AG10803 (cell line): ENCODE measurements at regions not wholly inside any gene's neighbourhood (a gene's known extent, or its start where the extent isn't known, plus 50 kb on each side); places are given as distances from the start of the nearest gene placed in this dataset.

Experiments
- DNase-seq: peaks from one replicate; pipeline ENCODE4 v3.0.0; 2010; ENCODE audit warnings: low read depth
- H3K4me3 ChIP-seq: 2 replicates; pipeline ENCODE4 v1.5.1; 2011; ENCODE audit warnings: mild to moderate bottlenecking, low read length, control low read depth
- TF ChIP-seq, protein P1 (sequence below): conservative IDR thresholded peaks from 2 replicates; pipeline ENCODE4 v1.5.1; 2011; ENCODE audit warnings: mild to moderate bottlenecking, low read length, control low read depth, inconsistent platforms

DNA sequence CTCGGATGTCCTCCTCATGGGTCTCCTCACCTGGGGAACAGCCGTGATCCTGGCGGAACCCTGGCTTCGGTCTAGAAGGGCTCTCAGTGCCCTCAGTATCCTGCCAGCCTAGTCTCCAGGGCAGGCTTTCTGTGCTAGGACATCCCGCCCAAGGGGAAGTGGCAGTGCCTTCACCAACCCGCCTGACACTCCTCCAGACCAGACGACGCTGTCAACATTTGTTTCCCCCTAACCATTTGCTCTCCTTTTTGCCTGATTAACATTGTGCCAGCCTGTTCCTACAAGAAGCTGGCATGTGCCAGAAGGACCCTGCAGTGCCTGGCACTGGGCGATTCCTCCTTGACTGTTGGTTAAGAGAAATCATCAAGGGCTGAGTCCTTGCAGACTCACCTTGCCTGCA lies 358.9 kb upstream of the IRX2 start:
- DNase-seq: no peak
- H3K4me3 ChIP-seq: no peak overlapping the region
- TF ChIP-seq, protein P1, sequence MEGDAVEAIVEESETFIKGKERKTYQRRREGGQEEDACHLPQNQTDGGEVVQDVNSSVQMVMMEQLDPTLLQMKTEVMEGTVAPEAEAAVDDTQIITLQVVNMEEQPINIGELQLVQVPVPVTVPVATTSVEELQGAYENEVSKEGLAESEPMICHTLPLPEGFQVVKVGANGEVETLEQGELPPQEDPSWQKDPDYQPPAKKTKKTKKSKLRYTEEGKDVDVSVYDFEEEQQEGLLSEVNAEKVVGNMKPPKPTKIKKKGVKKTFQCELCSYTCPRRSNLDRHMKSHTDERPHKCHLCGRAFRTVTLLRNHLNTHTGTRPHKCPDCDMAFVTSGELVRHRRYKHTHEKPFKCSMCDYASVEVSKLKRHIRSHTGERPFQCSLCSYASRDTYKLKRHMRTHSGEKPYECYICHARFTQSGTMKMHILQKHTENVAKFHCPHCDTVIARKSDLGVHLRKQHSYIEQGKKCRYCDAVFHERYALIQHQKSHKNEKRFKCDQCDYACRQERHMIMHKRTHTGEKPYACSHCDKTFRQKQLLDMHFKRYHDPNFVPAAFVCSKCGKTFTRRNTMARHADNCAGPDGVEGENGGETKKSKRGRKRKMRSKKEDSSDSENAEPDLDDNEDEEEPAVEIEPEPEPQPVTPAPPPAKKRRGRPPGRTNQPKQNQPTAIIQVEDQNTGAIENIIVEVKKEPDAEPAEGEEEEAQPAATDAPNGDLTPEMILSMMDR: no peak

DNA sequence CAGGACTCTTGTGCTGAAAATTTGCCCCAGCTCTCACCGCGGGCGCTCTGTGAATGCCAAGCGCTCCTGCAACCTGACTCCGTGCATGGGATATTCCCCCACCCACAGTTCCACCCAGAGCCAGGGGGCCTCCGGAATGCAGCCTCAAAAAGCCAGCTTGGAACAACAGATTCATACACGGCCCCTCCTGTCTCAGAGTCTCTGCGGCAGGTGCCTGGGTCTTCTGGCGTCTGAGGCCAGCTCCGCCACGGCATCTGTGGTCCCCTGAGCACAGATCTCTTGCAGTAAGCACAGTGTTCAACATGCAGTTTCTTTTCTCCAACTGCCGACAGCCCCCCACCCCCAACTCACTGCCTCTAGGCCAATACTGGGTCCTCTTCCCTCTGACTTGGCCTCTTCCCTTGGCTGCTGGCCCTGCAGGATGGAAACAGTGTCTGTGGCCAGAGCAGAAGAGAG lies 355.7 kb upstream of the IRX2 start:
- H3K4me3 ChIP-seq: no peak overlapping the region
- no peak for DNase-seq

DNA sequence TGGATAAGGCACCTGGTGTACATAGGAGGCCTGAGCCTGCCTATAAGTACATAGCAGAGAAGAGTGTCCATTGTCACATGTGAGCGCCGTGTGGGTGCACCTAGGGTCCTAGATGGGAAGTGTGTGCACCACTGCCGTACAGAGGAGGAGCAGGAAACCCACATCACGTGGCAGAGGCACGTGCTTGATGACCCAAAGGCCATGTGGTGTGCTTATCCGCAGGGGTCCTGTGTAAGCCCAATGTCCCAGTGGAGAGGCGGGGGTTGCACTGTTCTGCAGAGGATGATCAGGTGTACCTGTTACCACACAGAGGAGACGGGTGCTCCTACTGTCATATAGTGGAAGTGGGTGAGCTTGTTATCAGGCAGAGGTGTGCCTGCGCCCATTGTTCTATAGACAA lies 354.1 kb upstream of the IRX2 start:
- TF ChIP-seq, protein P1: no peak
- H3K4me3 ChIP-seq: no peak overlapping the region
- no peak for DNase-seq

More for the DNA sequence above, 355.7 kb upstream of the IRX2 start:
- TF ChIP-seq, protein P1: no peak

DNA sequence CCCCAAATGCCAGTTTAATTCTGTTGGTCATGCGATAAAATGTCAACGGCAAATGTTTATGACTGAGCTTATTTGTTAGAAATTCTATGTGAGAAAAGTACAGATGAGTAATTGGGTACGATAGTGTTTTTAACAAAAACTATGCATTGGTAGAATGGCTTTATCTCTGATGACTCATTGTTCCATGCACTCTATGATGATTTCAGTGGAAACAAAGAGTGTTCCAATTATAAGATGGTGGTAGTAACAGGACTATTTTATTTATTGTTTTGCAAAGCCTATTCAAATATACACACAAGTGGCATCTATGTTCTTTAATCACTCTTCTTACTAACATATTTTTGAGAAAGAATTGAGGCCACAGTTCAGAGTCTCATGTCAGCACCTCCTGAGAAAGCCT lies 353.7 kb upstream of the IRX2 start:
- H3K4me3 ChIP-seq: no peak overlapping the region
- no peak for DNase-seq

DNA sequence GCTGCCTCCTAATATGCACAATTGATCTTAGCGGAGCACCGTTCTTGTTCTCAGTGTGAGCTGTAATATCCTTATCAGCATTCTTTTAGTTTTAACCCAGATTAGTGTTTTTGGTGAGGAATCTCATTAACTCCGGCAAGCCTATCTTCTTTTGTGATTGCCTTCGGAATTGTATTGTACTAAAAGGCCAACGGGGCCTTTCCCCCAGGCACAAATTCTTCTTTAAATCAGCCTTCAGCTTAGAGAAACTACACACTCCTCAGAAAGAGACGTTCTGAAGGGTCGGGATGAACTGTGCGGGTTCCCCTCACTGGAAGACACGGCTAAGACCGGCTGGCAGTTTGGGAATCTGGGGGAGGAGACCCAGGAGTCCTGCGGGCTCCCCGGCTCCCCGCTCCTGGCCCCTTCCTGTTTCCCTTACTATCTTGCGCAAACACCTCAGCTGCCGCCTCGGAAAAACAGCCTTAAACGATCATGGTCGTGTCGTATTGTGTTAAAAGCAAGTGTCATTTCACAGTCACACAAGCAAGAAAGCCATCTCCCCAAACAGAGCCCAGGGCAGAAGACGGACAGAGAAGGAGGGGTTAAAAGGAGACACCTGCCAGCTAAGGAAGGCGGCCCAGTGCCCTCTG lies 353.1 kb upstream of the IRX2 start:
- DNase-seq: no peak
- H3K4me3 ChIP-seq: no peak overlapping the region
- TF ChIP-seq, protein P1: no peak

More for the DNA sequence above, 353.7 kb upstream of the IRX2 start:
- TF ChIP-seq, protein P1: no peak

DNA sequence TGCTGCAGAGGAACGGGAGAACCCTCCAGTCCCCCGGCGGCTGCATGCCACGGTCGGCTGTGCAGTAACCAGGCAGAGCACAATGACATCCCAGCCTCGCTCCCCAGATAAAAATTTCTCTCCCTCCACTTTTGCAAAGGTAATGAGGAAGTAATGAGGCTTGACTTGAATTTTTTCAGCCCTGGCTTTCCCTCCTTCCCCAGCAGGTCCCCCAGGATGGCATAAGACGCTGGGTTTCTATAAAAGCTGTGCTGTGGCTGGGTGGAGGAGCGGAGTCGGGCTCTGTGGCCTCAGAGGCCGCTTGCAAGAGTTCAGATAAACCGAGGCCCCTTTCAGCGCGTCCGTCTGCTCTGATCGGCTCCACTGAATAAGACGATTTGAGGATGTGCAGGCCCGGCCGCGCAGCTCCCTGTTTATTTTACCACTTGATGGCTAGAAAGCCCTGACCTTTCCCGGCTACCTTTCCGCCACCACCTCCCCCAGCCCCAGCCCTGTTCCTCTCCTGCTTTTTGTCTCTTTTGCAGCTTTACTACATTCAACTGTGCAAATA lies 351.9 kb upstream of the IRX2 start:
- DNase-seq: no peak
- TF ChIP-seq, protein P1: no peak
- H3K4me3 ChIP-seq: no peak overlapping the region

DNA sequence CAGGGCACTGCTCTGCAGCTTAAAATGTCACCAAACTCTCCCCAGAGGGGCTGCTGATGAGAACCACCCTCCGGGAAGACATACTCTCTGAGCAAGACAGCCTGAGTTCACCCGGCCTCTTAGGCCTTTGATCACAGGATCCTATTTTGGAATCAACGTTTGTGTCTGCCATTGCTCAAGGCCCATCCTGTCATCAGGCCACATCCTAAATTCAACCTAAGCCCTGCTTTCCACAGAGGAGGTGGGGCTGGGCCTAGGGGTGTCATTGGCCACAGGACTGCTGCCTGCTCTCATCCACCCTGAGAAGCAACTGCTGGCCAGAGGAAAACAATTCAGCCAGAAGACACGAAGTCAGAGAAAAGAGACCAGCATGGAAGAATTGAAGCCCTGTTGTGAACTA lies 351.1 kb upstream of the IRX2 start:
- TF ChIP-seq, protein P1: no peak
- DNase-seq: no peak
- H3K4me3 ChIP-seq: no peak overlapping the region
